T-helper 2 cell treated with Interferon-gamma antibody and Interleukin-4, amounts not matched to agents 5 μg/mL and 100 μg/mL, for 36 hours (primary cell): ENCODE measurements at regions not wholly inside any gene's neighbourhood (a gene's known extent, or its start where the extent isn't known, plus 50 kb on each side); places are given as distances from the start of the nearest gene placed in this dataset.
"Not testable (repeated sequence)": the region's sequence is repeated elsewhere in the genome, so short reads cannot be mapped to it uniquely, and the experiment has no call there.

Source experiments
- DNase-seq: peaks from one replicate; pipeline ENCODE4 v3.0.0; 2021; ENCODE audit warnings: low spot score
- H3K27ac Mint-ChIP-seq: one replicate; pipeline ENCODE4 v1.8.0; 2021; ENCODE audit warnings: mild to moderate bottlenecking, mixed read lengths
- H3K27me3 Mint-ChIP-seq: one replicate; pipeline ENCODE4 v1.8.0; 2021; ENCODE audit warnings: low read depth, mixed read lengths
- H3K36me3 Mint-ChIP-seq: one replicate; pipeline ENCODE4 v1.8.0; 2021; ENCODE audit warnings: low read depth, mixed read lengths
- H3K4me1 Mint-ChIP-seq: one replicate; pipeline ENCODE4 v1.8.0; 2021; ENCODE audit warnings: low read depth, mixed read lengths
- H3K4me3 Mint-ChIP-seq: one replicate; pipeline ENCODE4 v1.8.0; 2022; ENCODE audit warnings: mild to moderate bottlenecking, moderate library complexity, mixed read lengths
- H3K9me3 Mint-ChIP-seq: one replicate; pipeline ENCODE4 v1.8.0; 2021; ENCODE audit warnings: mixed read lengths

GRCh38 chr2:35614640-35615039 is 740.9 kb upstream of the CRIM1 start:
- H3K9me3 Mint-ChIP-seq, result no peaks in the 10 kb centered on the region
- H3K36me3 Mint-ChIP-seq, result no peaks in the 10 kb centered on the region
- H3K4me1 Mint-ChIP-seq, result no peaks in the 10 kb centered on the region
- H3K4me3 Mint-ChIP-seq, result no peak overlapping the region
- DNase-seq, result no peak
- H3K27me3 Mint-ChIP-seq, result no peaks in the 10 kb centered on the region
- no peak overlapping the region for H3K27ac Mint-ChIP-seq

GRCh38 chr2:35606394-35606793 is 749.2 kb upstream of the CRIM1 start:
- Mint-ChIP-seq H3K27ac (no peak overlapping the region), H3K4me3 (no peak overlapping the region), H3K27me3 (no peaks in the 10 kb centered on the region), H3K9me3 (no peaks in the 10 kb centered on the region), H3K36me3 (no peaks in the 10 kb centered on the region), H3K4me1 (no peaks in the 10 kb centered on the region)
- no peak for DNase-seq

GRCh38 chr2:35598310-35598709 is 757.3 kb upstream of the CRIM1 start:
- H3K36me3 Mint-ChIP-seq, result no peaks in the 10 kb centered on the region
- peaks cover 20% of the 10 kb centered on the region for H3K9me3 Mint-ChIP-seq
- no peak overlapping the region for H3K27ac Mint-ChIP-seq
- H3K27me3 Mint-ChIP-seq, result no peaks in the 10 kb centered on the region
- H3K4me3 Mint-ChIP-seq, result no peak overlapping the region
- DNase-seq, result no peak
- no peaks in the 10 kb centered on the region for H3K4me1 Mint-ChIP-seq

DNA sequence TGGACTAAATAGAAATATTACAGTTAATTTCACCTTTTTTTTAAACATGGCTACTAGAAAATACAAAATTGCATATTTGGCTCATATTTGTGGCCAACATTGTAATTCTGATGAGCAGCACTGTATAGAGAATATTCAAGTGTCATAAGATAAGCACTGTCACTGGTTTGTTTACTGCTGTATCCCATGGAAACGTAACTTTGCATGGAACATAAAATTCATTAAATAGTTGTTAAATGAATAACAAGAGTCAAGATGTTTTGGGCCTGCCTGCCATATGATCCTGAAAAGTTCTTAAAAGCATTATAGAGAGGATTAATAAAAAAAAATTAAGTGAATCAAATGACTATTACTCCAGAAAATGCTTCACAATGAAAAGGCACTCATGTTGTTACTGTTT is 763.7 kb upstream of the CRIM1 start:
- no peaks in the 10 kb centered on the region for H3K36me3 Mint-ChIP-seq
- DNase-seq, result no peak
- no peaks in the 10 kb centered on the region for H3K4me1 Mint-ChIP-seq
- no peak overlapping the region for H3K27ac Mint-ChIP-seq
- H3K9me3 Mint-ChIP-seq, result peaks cover 18% of the 10 kb centered on the region
- H3K27me3 Mint-ChIP-seq, result no peaks in the 10 kb centered on the region
- H3K4me3 Mint-ChIP-seq, result no peak overlapping the region

- Mint-ChIP-seq H3K4me3 (no peak overlapping the region), H3K27ac (no peak overlapping the region), H3K4me1 (no peaks in the 10 kb centered on the region), H3K36me3 (no peaks in the 10 kb centered on the region), H3K9me3 (peaks cover 36% of the 10 kb centered on the region), H3K27me3 (no peaks in the 10 kb centered on the region)
- no peak for DNase-seq
Measured at GRCh38 chr2:35585972-35586371, 769.6 kb upstream of the CRIM1 start.

DNA sequence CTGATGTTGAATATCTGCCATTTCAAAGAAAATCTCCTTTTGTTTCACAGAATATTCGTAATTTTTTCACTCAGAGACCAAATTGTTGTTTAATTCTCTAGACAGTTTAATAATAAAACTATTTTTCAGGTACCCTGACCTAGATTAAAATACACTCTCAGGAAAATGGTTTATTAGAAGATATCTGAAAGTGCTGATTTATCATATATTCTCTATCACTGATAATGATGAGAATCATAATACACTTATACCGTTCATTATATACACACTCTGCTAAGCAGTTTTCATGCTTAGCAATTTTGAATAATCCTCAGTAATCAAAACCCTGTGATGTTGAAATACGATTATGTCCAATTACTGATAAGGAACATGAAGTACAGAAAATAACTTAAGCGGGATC is 772.9 kb upstream of the CRIM1 start:
- Mint-ChIP-seq H3K27ac (no peak overlapping the region), H3K36me3 (no peaks in the 10 kb centered on the region), H3K4me1 (no peaks in the 10 kb centered on the region), H3K27me3 (no peaks in the 10 kb centered on the region), H3K4me3 (no peak overlapping the region), H3K9me3 (peaks cover 28% of the 10 kb centered on the region)
- DNase-seq, result no peak

GRCh38 chr2:35580956-35581355 is 774.6 kb upstream of the CRIM1 start:
- Mint-ChIP-seq H3K27me3 (no peaks in the 10 kb centered on the region), H3K9me3 (peaks cover 14% of the 10 kb centered on the region), H3K27ac (no peak overlapping the region), H3K36me3 (no peaks in the 10 kb centered on the region), H3K4me3 (no peak overlapping the region), H3K4me1 (no peaks in the 10 kb centered on the region)
- no peak for DNase-seq

DNA sequence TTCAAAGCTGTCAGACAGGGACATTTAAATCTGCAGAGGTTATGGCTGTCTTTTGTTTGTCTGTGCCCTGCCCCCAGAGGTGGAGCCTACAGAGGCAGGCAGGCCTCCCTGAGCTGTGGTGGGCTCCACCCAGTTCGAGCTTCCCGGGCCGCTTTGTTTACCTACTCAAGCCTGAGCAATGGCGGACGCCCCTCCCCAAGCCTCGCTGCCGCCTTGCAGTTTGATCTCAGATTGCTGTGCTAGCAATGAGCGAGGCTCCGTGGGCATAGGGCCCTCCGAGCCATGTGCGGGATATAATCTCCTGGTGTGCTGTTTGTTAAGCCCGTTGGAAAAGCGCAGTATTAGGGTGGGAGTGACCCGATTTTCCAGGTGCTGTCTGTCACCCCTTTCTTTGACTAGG is 787.0 kb upstream of the CRIM1 start:
- H3K27ac Mint-ChIP-seq, H3K4me3 Mint-ChIP-seq, DNase-seq, H3K4me1 Mint-ChIP-seq, H3K36me3 Mint-ChIP-seq, H3K27me3 Mint-ChIP-seq: not testable (repeated sequence)
- H3K9me3 Mint-ChIP-seq, result peaks cover 18% of the 10 kb centered on the region

DNA sequence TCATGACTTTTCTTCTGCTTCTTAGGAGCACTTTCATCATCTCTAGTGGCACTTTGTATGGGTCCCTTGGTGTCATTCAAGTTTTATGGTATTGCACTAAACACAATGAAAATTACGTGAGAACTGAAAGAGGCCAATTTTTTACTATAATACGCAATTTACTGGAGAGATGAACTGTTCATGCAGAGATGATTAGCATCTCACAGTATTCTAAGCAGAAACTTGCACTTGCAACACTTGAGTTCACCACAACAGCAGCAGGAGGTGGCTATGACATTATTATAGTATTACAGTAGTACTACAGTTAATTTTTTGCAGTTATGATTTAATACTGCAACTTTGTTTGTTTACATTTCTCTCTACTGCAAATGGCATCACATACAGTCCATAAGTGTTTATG is 793.1 kb upstream of the CRIM1 start:
- Mint-ChIP-seq H3K4me1 (no peaks in the 10 kb centered on the region), H3K36me3 (no peaks in the 10 kb centered on the region), H3K27me3 (no peaks in the 10 kb centered on the region), H3K9me3 (peaks cover 7% of the 10 kb centered on the region), H3K4me3 (no peak overlapping the region), H3K27ac (no peak overlapping the region)
- DNase-seq, result no peak

GRCh38 chr2:35548171-35548570 is 807.4 kb upstream of the CRIM1 start:
- no peak overlapping the region for H3K27ac Mint-ChIP-seq
- H3K36me3 Mint-ChIP-seq, result no peaks in the 10 kb centered on the region
- no peaks in the 10 kb centered on the region for H3K9me3 Mint-ChIP-seq
- DNase-seq, result no peak
- no peaks in the 10 kb centered on the region for H3K4me1 Mint-ChIP-seq
- H3K4me3 Mint-ChIP-seq, result no peak overlapping the region
- H3K27me3 Mint-ChIP-seq, result no peaks in the 10 kb centered on the region

- H3K4me1 Mint-ChIP-seq, result no peaks in the 10 kb centered on the region
- no peaks in the 10 kb centered on the region for H3K36me3 Mint-ChIP-seq
- no peak overlapping the region for H3K27ac Mint-ChIP-seq
- H3K9me3 Mint-ChIP-seq, result no peaks in the 10 kb centered on the region
- H3K27me3 Mint-ChIP-seq, result no peaks in the 10 kb centered on the region
- H3K4me3 Mint-ChIP-seq, result no peak overlapping the region
- no peak for DNase-seq
Measured at GRCh38 chr2:35545301-35545700, 810.3 kb upstream of the CRIM1 start.

- no peaks in the 10 kb centered on the region for H3K36me3 Mint-ChIP-seq
- H3K27ac Mint-ChIP-seq, result no peak overlapping the region
- no peaks in the 10 kb centered on the region for H3K4me1 Mint-ChIP-seq
- H3K9me3 Mint-ChIP-seq, result no peaks in the 10 kb centered on the region
- H3K27me3 Mint-ChIP-seq, result no peaks in the 10 kb centered on the region
- no peak overlapping the region for H3K4me3 Mint-ChIP-seq
- DNase-seq, result no peak
Measured at GRCh38 chr2:35538796-35539195, 816.8 kb upstream of the CRIM1 start.

DNA sequence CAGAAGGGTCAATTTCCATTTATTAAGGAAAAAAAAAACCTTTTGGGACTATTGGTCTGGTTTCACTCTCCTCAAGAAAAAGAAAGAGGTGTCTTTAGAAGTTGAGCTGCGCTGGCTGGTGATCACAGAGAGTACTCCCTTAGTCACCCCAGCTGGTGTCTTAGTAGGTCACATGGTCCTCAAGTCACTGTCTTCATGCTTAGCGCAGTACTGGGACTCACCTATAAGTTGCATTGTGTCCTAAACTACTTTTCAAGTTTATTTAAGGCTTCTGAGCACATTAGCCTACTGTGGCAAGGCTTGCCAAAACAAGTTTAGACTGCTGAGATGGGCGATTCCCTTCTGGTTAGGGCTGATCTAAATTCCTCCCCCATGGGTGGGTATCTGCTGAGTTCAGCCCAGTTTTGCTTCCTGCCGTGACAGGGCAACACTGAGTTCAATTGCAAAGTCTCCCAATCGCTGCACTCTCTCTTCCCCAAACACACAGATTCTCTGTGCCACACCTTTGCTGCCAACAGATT is 824.9 kb upstream of the CRIM1 start:
- Mint-ChIP-seq H3K4me1 (no peaks in the 10 kb centered on the region), H3K9me3 (peaks cover 12% of the 10 kb centered on the region), H3K27me3 (no peaks in the 10 kb centered on the region), H3K27ac (no peak overlapping the region), H3K36me3 (no peaks in the 10 kb centered on the region), H3K4me3 (no peak overlapping the region)
- no peak for DNase-seq

DNA sequence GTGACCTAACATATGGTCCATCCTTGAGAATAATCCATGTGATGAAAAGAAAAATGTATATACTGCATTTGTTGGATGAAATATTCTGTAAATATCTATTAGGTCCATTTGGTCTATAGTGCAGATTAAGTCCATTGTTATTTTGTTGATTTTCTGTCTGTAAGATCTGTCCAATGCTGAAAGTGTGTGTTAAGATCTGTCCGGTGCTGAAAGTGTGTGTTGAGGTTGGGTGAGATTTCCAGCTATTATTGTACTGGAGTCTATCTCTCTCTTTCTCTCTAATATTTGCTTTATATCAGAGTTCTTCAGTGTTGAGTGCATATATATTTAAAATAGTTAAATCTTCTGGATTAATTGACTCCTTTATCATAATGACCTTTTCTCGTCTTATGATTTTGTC is 828.8 kb upstream of the CRIM1 start:
- H3K4me3 Mint-ChIP-seq, result no peak overlapping the region
- no peaks in the 10 kb centered on the region for H3K27me3 Mint-ChIP-seq
- DNase-seq, result no peak
- no peaks in the 10 kb centered on the region for H3K36me3 Mint-ChIP-seq
- H3K27ac Mint-ChIP-seq, result no peak overlapping the region
- H3K9me3 Mint-ChIP-seq, result peaks cover 12% of the 10 kb centered on the region
- no peaks in the 10 kb centered on the region for H3K4me1 Mint-ChIP-seq

DNA sequence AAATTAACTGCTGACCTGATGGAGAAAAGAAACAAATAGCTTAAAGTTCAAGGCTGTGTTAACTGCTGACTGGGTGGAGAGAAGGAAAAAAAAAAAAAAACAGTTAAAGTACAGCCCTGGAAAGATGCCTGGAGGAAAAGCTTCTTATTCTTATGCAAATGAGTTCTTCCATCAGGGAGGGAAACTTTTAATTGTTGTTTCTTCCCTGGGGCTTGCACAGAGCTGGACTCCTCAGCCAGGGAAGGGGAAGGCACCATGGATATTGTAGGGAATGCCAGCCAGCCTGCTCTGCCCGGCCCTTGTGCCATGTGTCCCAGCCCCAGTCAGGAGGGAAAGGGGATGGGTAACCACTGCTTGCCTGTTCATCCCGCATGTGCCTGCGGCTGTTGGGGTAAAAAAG is 833.1 kb upstream of the CRIM1 start:
- no peak overlapping the region for H3K27ac Mint-ChIP-seq
- DNase-seq, result no peak
- H3K4me1 Mint-ChIP-seq, result no peaks in the 10 kb centered on the region
- H3K9me3 Mint-ChIP-seq, result peaks cover 7% of the 10 kb centered on the region
- no peaks in the 10 kb centered on the region for H3K36me3 Mint-ChIP-seq
- no peak overlapping the region for H3K4me3 Mint-ChIP-seq
- H3K27me3 Mint-ChIP-seq, result no peaks in the 10 kb centered on the region
